Ramos (cell line): ENCODE measurements at regions not wholly inside any gene's neighbourhood (a gene's known extent, or its start where the extent isn't known, plus 50 kb on each side); places are given as distances from the start of the nearest gene placed in this dataset.

Experiments used
- in situ Hi-C: fragments of 300-500 bp; cut with MboI; formaldehyde crosslinking; loops from one replicate; pipeline ENCODE4 v1.14.3; 2022; ENCODE audit warnings: low sequenced_read_pairs; ENCODE audit not compliant: unreplicated experiment

GRCh38 chrX:39445336-39445735 is 644.1 kb downstream of the MID1IP1 start:
- in situ Hi-C loops: no loop called here

- in situ Hi-C loops: no loop called here
Observed at GRCh38 chrX:39449352-39449751, 648.1 kb downstream of the MID1IP1 start.

DNA sequence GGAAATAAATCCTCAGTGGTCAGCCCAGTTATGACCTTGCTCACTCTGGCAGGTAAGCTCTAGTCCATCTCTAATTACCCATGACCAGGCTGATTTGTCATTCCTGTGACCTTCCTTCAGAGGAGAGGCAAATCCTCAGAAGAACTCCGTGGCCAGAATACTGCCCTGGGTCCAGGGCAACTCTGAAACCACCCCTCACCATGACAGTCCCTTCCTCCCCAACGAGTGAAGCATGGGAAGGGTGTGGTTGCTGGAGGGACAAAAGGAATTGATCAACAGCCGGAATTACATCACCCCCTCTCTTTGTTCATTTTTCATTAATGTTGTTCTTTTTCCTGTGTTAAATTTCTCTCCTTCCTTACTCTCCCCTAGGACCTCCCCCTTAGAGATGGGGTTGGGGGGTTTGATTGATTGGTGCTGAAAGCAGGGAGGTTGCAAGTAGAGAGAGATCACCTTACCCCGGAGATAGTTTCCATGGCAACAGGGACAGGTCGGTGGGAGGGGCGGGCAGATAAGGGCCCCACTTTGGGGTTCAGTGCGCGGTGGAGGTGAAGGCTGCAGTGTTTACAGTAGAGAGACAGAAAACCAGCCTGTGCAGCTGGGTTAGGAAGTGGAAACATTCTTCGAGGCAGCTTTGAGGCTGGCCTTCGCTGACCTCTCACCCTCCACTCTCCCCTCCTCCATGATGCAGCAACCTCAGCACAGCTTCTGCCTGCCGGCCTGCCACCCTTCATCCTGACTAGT is 647.4 kb downstream of the BCOR start:
- in situ Hi-C loops: no loop called here

GRCh38 chrX:39451046-39451445 is 646.7 kb downstream of the BCOR start:
- in situ Hi-C loops: no loop called here

DNA sequence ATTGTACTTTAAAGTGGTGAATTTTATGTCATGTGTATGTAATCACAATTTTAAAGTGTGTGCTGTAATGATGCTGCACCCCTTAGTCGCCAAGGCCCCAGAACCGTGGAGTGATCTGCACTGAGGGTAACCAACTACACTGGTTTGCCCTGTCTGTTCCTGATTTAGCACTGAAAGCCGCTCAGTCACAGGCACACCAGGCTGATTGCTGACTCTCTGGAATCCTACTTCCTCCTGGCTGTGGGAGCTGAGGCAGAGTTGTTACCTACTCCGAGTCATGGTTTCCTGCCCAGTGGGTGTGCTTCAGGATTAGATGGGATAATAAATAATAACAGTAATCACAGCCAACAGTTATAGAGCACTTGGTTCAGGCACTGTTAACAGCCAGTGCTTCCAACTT is 645.4 kb downstream of the BCOR start:
- in situ Hi-C loops: no loop called here

GRCh38 chrX:39453889-39454621 is 643.7 kb downstream of the BCOR start:
- in situ Hi-C loops: no loop called here

DNA sequence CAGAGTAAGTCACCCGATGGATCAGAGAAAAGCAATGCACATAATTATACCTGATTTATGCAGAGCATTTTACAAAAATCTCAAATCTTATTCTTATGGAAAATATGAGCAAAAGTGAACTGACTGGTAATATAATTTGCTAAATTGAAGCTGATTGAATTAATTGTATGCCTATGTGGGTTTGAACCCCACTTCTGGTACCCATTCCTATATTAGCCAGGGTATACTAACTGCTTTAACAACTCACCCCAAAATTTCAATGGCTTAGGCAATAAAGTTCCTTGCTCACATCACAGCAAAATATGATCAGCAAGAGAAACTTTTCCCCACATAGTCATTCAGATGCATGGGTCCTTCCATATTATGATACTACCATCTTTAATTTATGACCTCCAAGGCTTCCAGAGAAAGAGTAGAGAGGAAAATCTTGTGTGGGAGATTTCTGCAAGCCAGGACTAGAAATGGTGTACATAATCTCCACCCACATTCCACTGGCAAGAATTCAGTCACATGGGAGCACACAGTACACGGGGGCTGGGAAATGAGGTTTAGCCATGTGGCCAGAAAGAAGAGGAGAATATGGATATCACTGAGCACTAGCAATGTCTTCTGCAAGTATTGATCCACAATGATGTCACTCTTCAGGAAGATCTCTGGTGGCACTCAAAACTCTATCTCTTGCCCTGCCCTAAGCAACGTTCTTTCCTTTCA is 640.7 kb downstream of the BCOR start:
- in situ Hi-C loops: no loop called here

GRCh38 chrX:39458779-39459178 is 639.0 kb downstream of the BCOR start:
- in situ Hi-C loops: no loop called here

DNA sequence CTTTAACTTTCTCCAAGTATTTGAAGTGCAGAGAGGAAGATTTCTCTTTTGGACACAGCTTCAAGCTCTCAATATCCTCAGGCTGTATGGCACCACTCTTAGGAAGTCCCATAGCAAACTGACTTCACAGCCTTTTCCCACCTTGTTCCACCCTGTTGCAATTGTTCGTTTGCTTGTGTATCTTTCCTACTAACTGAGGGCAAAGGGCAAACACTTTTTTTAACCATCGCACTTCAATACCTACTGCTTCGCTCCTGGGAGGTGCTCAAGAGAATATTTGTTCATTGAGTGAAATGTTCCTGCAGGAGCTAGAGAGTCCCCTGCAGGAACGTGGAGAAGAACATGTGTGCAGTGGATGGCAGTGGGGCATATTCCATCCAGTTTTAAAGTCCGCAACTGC is 638.6 kb downstream of the BCOR start:
- in situ Hi-C loops: no loop called here

GRCh38 chrX:39459952-39460351 is 637.8 kb downstream of the BCOR start:
- in situ Hi-C loops: no loop called here

- in situ Hi-C loops: no loop called here
Observed at GRCh38 chrX:39460499-39460898, 637.3 kb downstream of the BCOR start.

DNA sequence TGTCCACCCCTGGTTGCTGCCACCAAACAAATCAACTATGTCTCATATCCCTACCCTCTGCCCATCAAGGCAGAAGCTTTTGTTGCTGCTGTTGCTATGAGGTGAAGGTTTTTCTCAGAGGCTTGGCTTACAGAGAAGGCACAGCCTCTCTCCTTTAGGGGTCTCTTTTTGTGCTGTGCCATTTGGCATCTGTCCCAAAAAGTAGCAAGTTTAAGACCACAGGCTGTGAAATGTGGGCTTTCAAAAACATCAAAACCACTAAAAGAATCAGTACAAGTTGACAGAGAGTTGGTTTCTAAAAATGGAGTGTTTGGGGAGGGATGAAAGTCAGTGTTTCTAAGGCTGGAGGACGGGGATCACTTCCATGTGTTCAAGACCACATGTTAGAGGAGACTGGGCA is 634.9 kb downstream of the BCOR start:
- in situ Hi-C loops: no loop called here

DNA sequence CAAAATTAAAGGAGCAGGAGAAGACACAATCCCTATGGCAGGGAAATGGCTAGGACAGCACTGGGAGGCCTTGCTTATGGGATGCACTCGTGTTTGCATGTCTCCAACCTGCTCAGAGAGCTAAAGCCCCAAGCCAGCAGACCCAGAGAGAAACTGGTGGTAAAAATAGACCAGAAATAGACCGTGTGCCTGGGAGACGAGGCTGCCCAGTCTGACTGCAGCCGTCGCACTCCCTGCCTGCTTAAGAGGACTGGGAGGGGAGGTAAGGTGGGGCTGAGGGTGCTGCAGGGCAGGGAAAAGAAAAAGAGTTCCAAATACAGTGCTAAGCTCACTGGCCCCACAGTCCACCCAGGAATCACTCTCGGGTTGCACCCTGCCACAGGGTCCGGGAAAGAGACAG is 633.5 kb downstream of the BCOR start:
- in situ Hi-C loops: no loop called here

DNA sequence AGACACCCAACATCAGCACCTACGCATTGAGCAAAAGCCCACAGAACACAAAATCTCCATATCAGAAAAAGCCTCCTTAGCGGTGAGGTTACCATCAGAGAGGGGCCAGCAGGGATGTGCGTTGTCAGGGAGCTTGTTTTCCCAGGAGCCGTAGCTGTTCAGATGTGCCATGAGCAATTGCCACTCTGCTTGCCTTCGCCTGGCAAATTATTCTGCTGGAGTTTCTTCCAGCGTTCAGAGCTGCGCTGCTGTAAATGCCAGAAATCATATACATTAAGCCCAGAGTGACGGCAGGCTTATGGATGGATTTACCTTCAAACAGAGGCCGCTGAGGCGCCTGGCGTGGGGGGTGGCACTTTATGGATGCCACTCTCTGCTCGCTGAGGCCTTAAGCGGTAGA is 632.3 kb downstream of the BCOR start:
- in situ Hi-C loops: no loop called here

DNA sequence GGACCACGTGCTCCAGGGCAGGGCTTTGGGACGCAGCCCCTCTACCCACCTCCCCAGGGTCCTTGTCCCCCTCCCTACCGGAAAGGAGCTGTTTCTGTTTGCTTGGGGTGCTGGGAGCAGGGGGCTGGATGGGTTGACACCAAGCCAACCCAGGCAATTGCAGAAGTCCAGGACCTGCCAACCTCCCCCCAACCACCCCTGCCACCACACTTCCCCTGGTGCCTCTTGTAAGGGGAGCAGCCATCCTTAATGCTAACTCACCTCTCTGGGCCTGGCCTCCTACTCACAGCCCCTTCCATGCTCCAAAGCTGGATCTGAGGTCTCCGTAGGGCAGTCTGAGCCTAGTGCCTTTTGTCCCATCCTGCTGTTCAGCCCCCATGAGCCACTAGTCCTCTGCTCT is 631.9 kb downstream of the BCOR start:
- in situ Hi-C loops: no loop called here

DNA sequence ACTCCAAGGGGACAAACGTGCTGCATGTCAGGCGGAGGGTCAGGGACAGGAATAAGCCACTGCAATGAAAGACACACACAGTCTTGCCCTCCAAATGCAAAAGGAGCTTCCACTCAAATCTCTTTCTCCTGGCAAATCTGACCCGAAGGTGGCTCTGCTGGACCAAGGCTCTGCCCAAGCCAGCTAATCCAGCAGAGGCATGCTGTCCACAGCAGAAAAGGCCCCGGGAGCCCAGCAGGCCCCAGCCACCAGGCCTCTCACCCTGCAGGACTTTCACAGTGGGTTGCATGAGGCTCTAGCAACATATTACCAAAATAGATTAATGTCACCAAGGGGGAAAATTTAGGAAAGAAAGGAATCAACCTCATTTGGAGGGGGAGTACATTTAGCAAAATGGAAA is 628.6 kb downstream of the BCOR start:
- in situ Hi-C loops: no loop called here

DNA sequence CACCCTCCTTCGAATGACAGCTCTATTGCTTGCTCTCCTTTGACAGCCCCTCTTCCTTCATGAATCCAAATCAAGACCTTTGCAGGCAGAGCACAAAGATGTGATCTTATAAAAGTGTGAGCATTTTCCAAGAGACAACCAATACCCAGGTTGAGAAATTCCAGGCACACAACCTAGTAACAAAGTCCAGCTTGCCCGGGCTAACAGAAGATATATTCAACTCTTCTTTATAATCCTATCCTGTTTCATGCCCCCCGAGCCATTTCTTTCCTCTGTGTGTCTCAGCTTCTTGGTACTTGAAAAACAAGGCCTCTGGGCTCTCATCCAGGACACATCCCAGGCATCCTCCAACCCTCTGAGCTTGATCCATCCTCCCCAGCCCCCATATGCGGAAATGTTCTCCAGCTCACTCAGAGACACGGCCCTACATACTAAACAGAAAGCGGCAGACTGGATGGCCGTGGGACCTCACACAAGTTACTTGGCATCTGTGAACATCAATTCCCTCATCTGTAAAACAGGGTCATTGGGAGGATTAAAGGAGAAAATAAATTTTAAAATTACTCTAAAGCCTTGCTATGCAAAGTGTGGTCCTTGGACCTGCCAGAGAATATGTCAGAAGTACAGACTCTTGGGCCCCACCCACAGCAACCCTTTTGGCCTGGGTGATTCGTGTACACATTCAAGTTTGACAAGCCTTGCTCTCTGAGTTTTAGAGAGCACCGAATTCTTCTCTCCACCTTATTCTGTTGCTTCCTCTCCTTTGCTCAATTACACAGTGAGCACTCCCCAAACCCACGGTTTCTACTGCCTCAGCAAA is 627.0 kb downstream of the BCOR start:
- in situ Hi-C loops: no loop called here

DNA sequence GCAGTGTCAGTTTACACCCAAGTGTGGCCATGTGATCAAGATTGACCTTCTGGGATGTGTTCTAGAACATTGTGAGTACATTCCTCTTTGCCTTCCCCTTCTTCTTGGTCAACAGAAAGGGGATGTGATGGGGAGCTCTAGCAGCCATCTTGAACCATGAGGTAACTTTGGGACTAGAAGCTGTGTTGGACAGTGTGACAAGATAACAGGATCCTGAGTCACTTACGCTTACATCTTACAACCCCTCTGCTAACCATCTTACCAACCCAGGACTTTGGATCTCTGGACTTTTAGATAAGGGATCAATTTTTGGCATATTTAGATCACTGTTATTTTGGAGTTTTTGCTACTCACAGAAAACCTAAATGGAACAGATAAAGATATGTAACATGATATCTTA is 625.6 kb downstream of the BCOR start:
- in situ Hi-C loops: no loop called here

GRCh38 chrX:39473812-39474211 is 623.9 kb downstream of the BCOR start:
- in situ Hi-C loops: no loop called here

DNA sequence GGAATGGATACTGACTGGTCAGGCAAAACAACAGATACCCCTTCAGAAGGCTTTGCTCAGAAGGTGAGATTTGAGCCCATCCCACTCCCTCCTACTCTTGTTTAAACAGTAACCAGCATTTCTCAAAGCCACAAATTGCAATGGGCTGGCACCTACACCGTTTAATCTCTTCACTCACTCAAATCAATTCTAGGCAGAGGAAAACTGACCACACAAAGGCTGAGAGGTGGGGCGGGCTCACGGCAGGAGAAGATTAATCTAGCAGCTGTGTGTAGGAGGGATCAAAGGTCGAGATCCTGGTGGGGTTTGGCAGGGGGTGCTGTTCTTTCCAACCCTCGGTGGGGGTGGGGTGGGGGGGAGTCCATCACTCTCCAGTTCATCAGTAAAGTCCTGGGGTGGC is 622.4 kb downstream of the BCOR start:
- in situ Hi-C loops: no loop called here
